Sigmoid colon (tissue), 6 donors: ENCODE measurements at regions not wholly inside any gene's neighbourhood (a gene's known extent, or its start where the extent isn't known, plus 50 kb on each side); places are given as distances from the start of the nearest gene placed in this dataset.

Experiments
- DNase-seq: peaks from one replicate; pipeline ENCODE4 v3.0.0-alpha.2; 2019
- H3K27ac ChIP-seq, 4 donors: fragments of 200-600 bp; sonication (generic); one replicate each; pipeline ENCODE4 v1.5.1; 2016 to 2019; ENCODE audit warnings: mild to moderate bottlenecking in 1 of 4
- H3K27me3 ChIP-seq, 3 donors: fragments of 200-600 bp; sonication (generic); one replicate each; pipeline ENCODE4 v1.5.1; 2019; ENCODE audit warnings: mild to moderate bottlenecking in 1 of 3
- H3K36me3 ChIP-seq, 4 donors: fragments of 200-600 bp; sonication (generic); one replicate each; pipeline ENCODE4 v1.5.1; 2016 to 2019
- H3K4me1 ChIP-seq, 4 donors: fragments of 200-600 bp; sonication (generic); one replicate each; pipeline ENCODE4 v1.5.1; 2017 to 2019
- H3K4me3 ChIP-seq, 4 donors: fragments of 200-600 bp; sonication (generic); one replicate each; pipeline ENCODE4 v1.5.1; 2017 to 2019; ENCODE audit warnings: mild to moderate bottlenecking in 2 of 4, moderate library complexity in 1 of 4
- H3K9me3 ChIP-seq, 4 donors: fragments of 200-600 bp in 3 of 4; sonication (generic) in 3 of 4; one replicate each; pipeline versions ENCODE4 v1.5.1 to v1.6.1; 2013 to 2019
- CTCF ChIP-seq, 4 experiments: fragments of 450-650 bp in 3 of 4; fragments of 200-600 bp in 1 of 4; IDR thresholded peaks; one replicate each; pipeline ENCODE4 v1.5.1; 2016 to 2019; ENCODE audit warnings: antibody characterized with exemption in 4 of 4, mild to moderate bottlenecking in 3 of 4, moderate library complexity in 2 of 4
- EP300 ChIP-seq, 4 donors: sonication (generic); formaldehyde crosslinking; IDR thresholded peaks; one replicate each; pipeline ENCODE4 v1.6.1; 2017; ENCODE audit warnings: antibody characterized with exemption in 4 of 4
- POLR2A ChIP-seq, 2 donors: fragments of 450-650 bp; IDR thresholded peaks; one replicate each; pipeline ENCODE4 v1.6.1; 2016; ENCODE audit warnings: antibody characterized with exemption in 2 of 2, mild to moderate bottlenecking in 2 of 2, moderate library complexity in 2 of 2
- POLR2AphosphoS5 ChIP-seq, 4 donors: sonication (generic); formaldehyde crosslinking; IDR thresholded peaks; one replicate each; pipeline ENCODE4 v1.6.1; 2017; ENCODE audit warnings: antibody characterized with exemption in 4 of 4
- WGBS, 2 donors: extraction: QIAGEN DNeasy Blood & Tissue Kit; methylation state at CpG; one replicate each; pipeline ENCODE4 v1.1.7; 2013; 5-methylcytosine and 5-hydroxymethylcytosine counted together
- intact Hi-C: fragments of 100-400 bp; cut with DNase I; formaldehyde crosslinking; loops from one replicate; pipeline ENCODE4 v1.15.1; 2023
- donor health status: healthy with polysubstance abuse.
- donor health status: healthy.

- DNase-seq, result no peak
- Histone ChIP-seq H3K27ac (no peak overlapping the region), H3K36me3 (no peaks in the 10 kb centered on the region), H3K9me3 (no peaks in the 10 kb centered on the region), H3K27me3 (no peaks in the 10 kb centered on the region), H3K4me3 (no peak overlapping the region), H3K4me1 (no peaks in the 10 kb centered on the region)
- 91 to 92% methylated on average over 6 of the region's 6 CpGs for WGBS, 2 donors
- TF ChIP-seq POLR2A (IDR thresholded peaks at IDR 0.05) (no peak), POLR2AphosphoS5 (IDR thresholded peaks at IDR 0.05) (no peak), CTCF (IDR thresholded peaks at IDR 0.05) (no peak), EP300 (IDR thresholded peaks at IDR 0.05) (no peak)
- intact Hi-C loops, result no loop called here
These were observed 283.7 kb upstream of the MMADHC start for GRCh38 chr2:149871091-149871885.

GRCh38 chr2:149863227-149863626, 275.7 kb upstream of the MMADHC start:
- no peak for DNase-seq
- Histone ChIP-seq H3K4me3 (no peak overlapping the region), H3K27ac (no peak overlapping the region), H3K36me3 (no peaks in the 10 kb centered on the region), H3K9me3 (no peaks in the 10 kb centered on the region), H3K4me1 (peaks cover 0 to under 1% (median 0%) of the 10 kb centered on the region in 4 donors), H3K27me3 (no peaks in the 10 kb centered on the region)
- intact Hi-C loops, result no loop called here
- TF ChIP-seq POLR2AphosphoS5 (IDR thresholded peaks at IDR 0.05) (no peak), CTCF (IDR thresholded peaks at IDR 0.05) (no peak), POLR2A (IDR thresholded peaks at IDR 0.05) (no peak), EP300 (IDR thresholded peaks at IDR 0.05) (no peak)
- WGBS, 2 donors, result 83 to 88% methylated on average over 2 of the region's 2 CpGs

GRCh38 chr2:149861034-149861433, 273.5 kb upstream of the MMADHC start:
- Histone ChIP-seq H3K4me3 (no peak overlapping the region), H3K27ac (no peak overlapping the region), H3K36me3 (no peaks in the 10 kb centered on the region), H3K4me1 (peaks cover 0 to 6% (median 0%) of the 10 kb centered on the region in 4 donors), H3K9me3 (no peaks in the 10 kb centered on the region), H3K27me3 (no peaks in the 10 kb centered on the region)
- intact Hi-C loops, result no loop called here
- no peak for TF ChIP-seq POLR2AphosphoS5 (IDR thresholded peaks at IDR 0.05)
- no peak for TF ChIP-seq EP300 (IDR thresholded peaks at IDR 0.05)
- TF ChIP-seq CTCF (IDR thresholded peaks at IDR 0.05), result no peak
- no peak for TF ChIP-seq POLR2A (IDR thresholded peaks at IDR 0.05)
- 89 to 92% methylated on average over 2 of the region's 2 CpGs for WGBS, 2 donors
- no peak for DNase-seq

- no peak overlapping the region for H3K4me3 ChIP-seq
- intact Hi-C loops, result no loop called here
- H3K36me3 ChIP-seq, result no peaks in the 10 kb centered on the region
- TF ChIP-seq CTCF (IDR thresholded peaks at IDR 0.05) (no peak), POLR2A (IDR thresholded peaks at IDR 0.05) (no peak), EP300 (IDR thresholded peaks at IDR 0.05) (no peak), POLR2AphosphoS5 (IDR thresholded peaks at IDR 0.05) (no peak)
- peak overlapping the region in 1 of 4 donors; percentile 39 for H3K27ac ChIP-seq
- DNase-seq, result peak; percentile 65
- H3K9me3 ChIP-seq, result no peaks in the 10 kb centered on the region
- no peaks in the 10 kb centered on the region for H3K27me3 ChIP-seq
- 72 to 82% methylated on average over 3 of the region's 3 CpGs for WGBS, 2 donors
- H3K4me1 ChIP-seq, result peaks cover 0 to 6% (median 0%) of the 10 kb centered on the region in 4 donors
These were observed 272.8 kb upstream of the MMADHC start for GRCh38 chr2:149860276-149860921.
